NCI-H82 (cell line): ENCODE measurements at regions not wholly inside any gene's neighbourhood (a gene's known extent, or its start where the extent isn't known, plus 50 kb on each side); places are given as distances from the start of the nearest gene placed in this dataset.

Source experiments
- DNase-seq: peaks from one replicate; lab custom pipeline; 2025; lab: John Stamatoyannopoulos, UW

DNA sequence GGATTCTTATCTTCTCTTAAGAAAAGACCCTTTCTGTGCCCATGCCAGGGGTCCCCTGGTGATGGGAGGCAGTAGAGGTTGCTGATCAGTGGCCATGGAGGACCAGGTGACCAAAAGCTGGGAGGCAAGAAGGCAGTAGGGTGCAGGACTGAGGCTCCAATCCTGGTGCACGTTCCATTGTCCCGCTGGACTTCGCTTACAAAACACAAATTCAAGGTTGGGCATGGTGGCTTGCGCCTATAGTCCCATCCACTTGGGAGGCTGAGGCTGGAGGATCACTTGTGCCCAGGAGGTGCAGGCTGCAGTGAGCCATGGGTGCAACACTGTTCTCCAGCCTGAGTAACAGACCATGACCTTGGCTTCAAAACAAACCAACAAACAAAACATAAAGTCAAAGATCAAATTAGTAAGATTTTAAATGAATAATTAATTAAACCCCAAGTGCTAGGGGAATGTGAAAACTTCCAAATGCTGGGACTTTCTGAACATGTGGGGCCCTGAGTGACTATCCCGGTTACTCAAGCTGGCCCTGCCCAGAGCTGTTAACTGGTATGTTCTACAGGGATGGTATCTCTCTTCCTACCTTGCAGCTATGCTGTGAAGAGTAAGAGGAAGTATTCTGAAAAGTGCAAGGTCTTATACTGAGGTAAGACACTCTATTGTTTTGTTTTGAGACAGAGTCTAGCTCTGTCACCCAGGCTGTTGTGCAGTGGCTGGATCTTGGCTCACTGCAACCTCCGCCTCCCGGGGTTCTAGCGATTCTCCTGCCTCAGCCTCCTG, 97.6 kb downstream of the LYZL2 start:
- DNase-seq: no peak

- DNase-seq: no peak
Measured at GRCh38 chr10:30529373-30529998, 95.5 kb downstream of the MAP3K8 start.

GRCh38 chr10:30528429-30528786, 94.4 kb downstream of the MAP3K8 start:
- DNase-seq: no peak

DNA sequence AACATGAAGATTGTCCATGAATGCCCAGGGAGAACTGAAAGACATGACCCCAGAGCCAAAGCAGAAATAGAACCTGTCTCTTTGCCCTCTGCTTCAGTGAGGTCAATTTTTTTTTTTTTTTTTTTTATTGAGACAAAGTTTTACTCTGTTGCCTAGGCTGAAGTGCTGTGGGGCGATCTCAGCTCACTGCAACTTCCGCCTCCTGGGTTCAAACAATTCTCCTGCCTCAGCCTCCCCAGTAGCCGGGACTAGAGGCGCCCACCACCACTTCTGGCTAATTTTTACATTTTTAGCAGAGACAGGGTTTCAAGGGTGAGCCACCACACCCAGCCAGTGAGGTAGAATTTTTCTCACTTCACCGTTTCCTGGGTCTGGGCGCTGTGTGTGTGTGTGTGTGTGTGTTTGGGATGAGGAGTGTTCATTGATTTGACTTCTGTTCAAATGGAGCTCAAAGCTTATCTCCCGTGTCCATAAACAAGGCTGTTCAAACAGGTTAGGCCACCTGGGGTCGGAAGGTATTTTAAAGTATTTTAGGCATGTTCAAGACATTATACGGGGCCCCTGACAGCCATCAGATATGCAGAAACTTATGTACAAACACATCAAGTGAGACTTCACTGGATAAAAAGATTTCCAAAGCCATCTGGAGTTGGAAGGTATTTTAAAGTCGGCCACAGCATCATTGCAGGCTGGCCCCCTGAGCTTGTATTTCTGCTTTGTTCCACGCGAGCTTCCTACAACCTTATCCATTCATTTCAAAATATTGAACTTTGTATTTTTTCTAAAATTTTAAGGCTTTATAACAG, 93.8 kb downstream of the MAP3K8 start:
- no peak for DNase-seq

DNA sequence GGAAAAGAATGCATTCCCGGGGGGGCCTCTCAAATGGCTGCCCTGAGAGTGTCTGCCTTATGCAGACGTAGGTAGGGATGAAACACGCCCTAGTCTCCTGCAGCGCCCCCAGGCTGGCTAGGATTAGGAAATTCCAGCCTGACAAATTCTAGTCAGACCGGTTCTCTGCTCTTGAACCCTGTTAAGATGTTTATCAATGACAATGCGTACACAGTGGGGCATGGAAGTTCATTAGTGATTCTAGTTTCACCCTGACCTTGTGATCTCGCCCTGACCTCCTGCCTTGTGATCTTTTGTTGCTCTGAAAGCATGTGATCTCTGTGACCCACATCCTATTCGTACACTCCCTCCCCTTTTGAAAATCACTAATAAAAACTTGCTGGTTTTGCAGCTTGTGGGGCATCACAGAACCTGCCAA, 88.7 kb downstream of the MAP3K8 start:
- peak; percentile 0 for DNase-seq

DNA sequence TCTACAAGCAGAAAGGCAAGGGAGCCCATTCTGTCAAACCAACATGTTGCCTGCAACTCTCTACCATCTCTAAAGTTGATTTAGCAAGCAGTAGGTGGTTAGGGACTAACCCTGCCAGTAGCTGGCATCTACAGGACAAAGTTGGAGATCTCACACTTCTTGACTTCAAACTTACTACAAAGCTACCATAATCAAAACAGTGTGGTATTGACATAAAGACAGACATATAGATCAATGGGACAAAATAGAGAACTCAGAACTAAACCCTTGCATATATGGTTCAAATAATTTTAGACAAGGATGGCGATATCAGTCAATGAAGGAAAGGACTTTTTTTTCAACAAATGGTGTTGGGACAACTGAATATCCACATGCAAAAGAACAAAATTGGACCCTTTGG, 84.9 kb downstream of the MAP3K8 start:
- DNase-seq: no peak
